PC-3 (cell line): ENCODE measurements at regions not wholly inside any gene's neighbourhood (a gene's known extent, or its start where the extent isn't known, plus 50 kb on each side); places are given as distances from the start of the nearest gene placed in this dataset.

ENCODE experiments used
- CTCF ChIP-seq: fragments of 300-600 bp; sonication (generic); conservative IDR thresholded peaks from 2 replicates; pipeline ENCODE4 v1.5.1; 2017; ENCODE audit warnings: antibody characterized with exemption, low read depth, mild to moderate bottlenecking, low read length
- EZH2 ChIP-seq: fragments of 300-600 bp; sonication (generic); IDR thresholded peaks from one replicate; pipeline ENCODE4 v1.6.1; 2017; ENCODE audit warnings: antibody characterized with exemption, mild to moderate bottlenecking, low read length; ENCODE audit not compliant: unreplicated experiment

- no peak for TF ChIP-seq CTCF
- TF ChIP-seq EZH2, result no peak
These were observed 88.7 kb downstream of the POLR2M start for GRCh38 chr15:57795261-57795660.
